ENCODE measurements at regions not wholly inside any gene's neighbourhood (a gene's known extent, or its start where the extent isn't known, plus 50 kb on each side); places are given as distances from the start of the nearest gene placed in this dataset.

GRCh38 chr2:105617631-105618350 lies 126.9 kb upstream of the NCK2 start:
- TF ChIP-seq CTCF (IDR thresholded peaks at IDR 0.05) (no peak), POLR2AphosphoS5 (IDR thresholded peaks at IDR 0.05) (no peak)
